ENCODE measurements at regions not wholly inside any gene's neighbourhood (a gene's known extent, or its start where the extent isn't known, plus 50 kb on each side); places are given as distances from the start of the nearest gene placed in this dataset.

DNA sequence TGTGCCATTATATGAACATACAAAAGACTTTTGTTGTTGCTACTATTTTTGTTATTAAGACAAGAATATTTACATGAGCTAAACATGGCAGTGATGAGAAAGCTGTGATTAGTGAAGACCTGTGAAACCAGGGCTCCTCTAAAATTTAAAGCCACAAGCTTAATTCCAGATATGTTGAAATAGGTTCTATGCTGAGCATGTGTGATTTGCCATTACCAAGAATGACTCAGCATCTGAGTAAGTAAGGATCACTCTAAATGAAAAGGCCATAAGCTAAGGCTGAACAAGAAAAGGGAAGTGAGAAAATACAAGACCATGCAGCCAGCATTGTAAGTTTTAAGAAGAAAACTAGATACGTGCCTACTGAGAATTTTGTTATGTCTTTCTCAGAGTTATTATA is 75.9 kb upstream of the CAMK2D start:
- no peak overlapping the region for H3K4me3 ChIP-seq (ENCODE audit: low read depth, low read length)

DNA sequence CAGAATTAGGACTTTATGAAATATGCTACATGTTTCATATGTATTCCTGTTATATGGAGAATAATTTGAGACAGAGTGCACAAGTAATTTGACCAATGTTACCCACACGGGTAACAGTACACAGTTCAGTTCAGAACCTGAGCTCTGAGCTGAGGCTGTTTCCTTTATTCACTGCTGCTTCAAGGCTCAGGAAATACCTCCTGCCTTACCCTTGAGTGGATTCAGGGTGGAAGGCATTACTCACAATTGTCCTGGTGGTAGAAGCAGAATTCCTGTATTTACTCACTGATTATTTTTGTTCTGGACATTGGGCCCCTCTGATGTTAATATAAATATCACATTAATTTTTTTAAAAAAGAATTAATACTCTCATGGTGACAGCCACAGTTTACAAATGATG is 73.5 kb upstream of the CAMK2D start:
- no peak overlapping the region for H3K4me3 ChIP-seq (ENCODE audit: low read depth, low read length)
- TF ChIP-seq, protein P1, sequence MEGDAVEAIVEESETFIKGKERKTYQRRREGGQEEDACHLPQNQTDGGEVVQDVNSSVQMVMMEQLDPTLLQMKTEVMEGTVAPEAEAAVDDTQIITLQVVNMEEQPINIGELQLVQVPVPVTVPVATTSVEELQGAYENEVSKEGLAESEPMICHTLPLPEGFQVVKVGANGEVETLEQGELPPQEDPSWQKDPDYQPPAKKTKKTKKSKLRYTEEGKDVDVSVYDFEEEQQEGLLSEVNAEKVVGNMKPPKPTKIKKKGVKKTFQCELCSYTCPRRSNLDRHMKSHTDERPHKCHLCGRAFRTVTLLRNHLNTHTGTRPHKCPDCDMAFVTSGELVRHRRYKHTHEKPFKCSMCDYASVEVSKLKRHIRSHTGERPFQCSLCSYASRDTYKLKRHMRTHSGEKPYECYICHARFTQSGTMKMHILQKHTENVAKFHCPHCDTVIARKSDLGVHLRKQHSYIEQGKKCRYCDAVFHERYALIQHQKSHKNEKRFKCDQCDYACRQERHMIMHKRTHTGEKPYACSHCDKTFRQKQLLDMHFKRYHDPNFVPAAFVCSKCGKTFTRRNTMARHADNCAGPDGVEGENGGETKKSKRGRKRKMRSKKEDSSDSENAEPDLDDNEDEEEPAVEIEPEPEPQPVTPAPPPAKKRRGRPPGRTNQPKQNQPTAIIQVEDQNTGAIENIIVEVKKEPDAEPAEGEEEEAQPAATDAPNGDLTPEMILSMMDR (conservative IDR thresholded peaks at IDR 0.05; ENCODE audit: low read depth, low read length) = peak; percentile 19
- DNase-seq (ENCODE audit: low read depth) = peak; percentile 72

More for the DNA sequence above, 75.9 kb upstream of the CAMK2D start:
- TF ChIP-seq, protein P1 (conservative IDR thresholded peaks at IDR 0.05; ENCODE audit: low read depth, low read length) = no peak
- DNase-seq (ENCODE audit: low read depth) = peak; percentile 92

DNA sequence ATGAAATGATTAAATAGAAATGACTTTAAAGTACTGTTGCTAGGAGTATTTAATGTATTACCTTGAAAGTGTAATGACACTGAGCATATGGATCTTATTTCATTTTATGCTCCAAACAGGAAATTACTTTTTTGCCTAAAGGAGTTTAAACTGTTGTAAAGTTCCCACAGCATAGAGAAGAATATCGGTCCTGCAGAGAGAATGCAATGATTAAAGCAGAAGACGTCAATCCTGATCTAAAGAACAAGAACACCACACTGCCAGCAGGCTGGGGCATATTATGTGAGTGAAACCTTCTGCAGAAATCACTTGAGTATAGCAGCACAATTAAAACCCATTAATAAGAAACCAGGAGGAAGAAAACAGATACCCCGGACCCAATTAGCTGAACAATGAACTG is 72.8 kb upstream of the CAMK2D start:
- no peak for DNase-seq (ENCODE audit: low read depth)
- TF ChIP-seq, protein P1 (conservative IDR thresholded peaks at IDR 0.05; ENCODE audit: low read depth, low read length) = no peak
- H3K4me3 ChIP-seq (ENCODE audit: low read depth, low read length) = no peak overlapping the region

DNA sequence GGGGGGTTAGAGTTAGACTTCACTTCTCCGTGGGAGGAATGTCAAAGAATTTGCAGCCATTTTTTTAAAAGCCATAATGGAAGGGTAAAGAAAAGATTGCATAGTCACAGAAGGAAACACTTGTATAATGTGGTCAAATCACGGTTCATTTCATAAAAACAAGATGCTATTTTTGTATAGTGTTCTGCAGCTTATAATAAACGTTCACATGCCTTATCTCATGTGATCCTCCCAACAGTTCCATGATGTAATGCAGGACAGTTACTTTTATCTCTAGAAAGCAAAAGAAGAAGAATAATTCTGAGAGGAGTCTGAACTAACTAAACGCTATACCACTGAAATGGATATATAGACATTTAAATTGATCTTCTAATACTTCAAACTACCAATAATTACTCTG is 71.3 kb upstream of the CAMK2D start:
- no peak overlapping the region for H3K4me3 ChIP-seq (ENCODE audit: low read depth, low read length)
- TF ChIP-seq, protein P1 (conservative IDR thresholded peaks at IDR 0.05; ENCODE audit: low read depth, low read length) = no peak
- DNase-seq (ENCODE audit: low read depth) = no peak

DNA sequence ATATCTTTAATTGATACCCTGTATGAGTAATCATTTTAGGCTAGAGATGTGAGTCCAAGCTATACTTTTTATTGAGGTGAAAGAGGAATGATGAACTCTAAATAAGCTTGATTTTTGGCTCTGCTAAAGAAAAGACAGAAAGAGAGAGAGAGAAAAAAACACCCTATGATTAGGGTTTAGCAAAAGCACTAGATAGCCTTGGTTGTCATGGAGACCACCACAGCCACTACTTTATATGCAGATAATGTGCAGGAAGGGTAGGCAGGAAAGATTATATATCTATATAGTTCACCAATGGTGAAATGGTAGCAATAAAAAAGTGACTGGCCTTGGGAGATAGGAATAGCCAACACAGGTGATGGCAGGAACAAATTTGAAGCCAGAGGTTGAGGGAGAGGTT is 69.9 kb upstream of the CAMK2D start:
- no peak overlapping the region for H3K4me3 ChIP-seq (ENCODE audit: low read depth, low read length)
- TF ChIP-seq, protein P1 (conservative IDR thresholded peaks at IDR 0.05; ENCODE audit: low read depth, low read length) = no peak

DNA sequence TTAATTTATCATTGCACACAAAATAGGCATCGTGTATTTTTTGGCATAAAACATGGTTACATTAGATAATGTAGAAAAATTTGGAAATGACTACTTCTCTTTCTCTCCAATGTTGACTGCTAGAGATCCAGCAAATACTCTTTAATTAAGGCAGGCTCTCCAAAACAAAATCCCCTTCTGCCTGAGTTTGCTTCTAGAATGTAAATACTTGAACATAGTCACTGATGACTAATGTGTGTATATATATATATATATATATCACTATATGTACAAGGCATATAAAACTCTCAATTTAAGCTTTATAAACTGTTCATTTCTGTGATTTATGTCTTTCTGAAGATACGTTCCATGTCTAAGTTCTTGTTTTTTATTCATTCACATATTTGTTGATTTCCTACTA is 67.2 kb upstream of the CAMK2D start:
- no peak overlapping the region for H3K4me3 ChIP-seq (ENCODE audit: low read depth, low read length)
- TF ChIP-seq, protein P1 (conservative IDR thresholded peaks at IDR 0.05; ENCODE audit: low read depth, low read length) = no peak
- DNase-seq (ENCODE audit: low read depth) = no peak

More for the DNA sequence above, 69.9 kb upstream of the CAMK2D start:
- no peak for DNase-seq (ENCODE audit: low read depth)

DNA sequence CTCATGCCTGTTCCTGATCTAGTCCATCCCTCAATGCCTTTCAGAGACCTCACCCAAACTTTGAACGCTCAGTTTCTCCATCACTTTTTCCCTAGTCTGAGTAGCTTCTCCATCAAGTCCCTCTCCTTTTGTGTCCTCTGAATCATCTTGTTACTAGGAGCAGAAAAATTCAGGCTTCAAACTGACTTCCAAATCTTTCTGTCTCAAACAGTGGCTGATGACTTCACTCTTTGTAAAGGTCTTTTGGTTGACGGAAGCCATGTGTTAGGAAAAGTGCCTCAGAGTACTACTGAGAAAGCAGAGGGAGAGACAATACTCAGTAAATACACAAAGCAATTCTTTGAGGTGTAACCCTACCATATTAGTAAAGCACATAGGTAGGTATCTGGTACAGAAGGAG is 65.7 kb upstream of the CAMK2D start:
- H3K4me3 ChIP-seq (ENCODE audit: low read depth, low read length) = no peak overlapping the region
- TF ChIP-seq, protein P1 (conservative IDR thresholded peaks at IDR 0.05; ENCODE audit: low read depth, low read length) = no peak
- no peak for DNase-seq (ENCODE audit: low read depth)
